KMS-11 (cell line): ENCODE measurements at regions not wholly inside any gene's neighbourhood (a gene's known extent, or its start where the extent isn't known, plus 50 kb on each side); places are given as distances from the start of the nearest gene placed in this dataset.

Experiments used
- H2AFZ ChIP-seq: fragments of 200-600 bp; sonication (generic); 2 replicates; pipeline ENCODE4 v1.6.1; 2016; ENCODE audit warnings: antibody characterized with exemption, mixed run types, low read depth
- H3K27ac ChIP-seq: fragments of 200-600 bp; sonication (generic); 2 replicates; pipeline ENCODE4 v1.6.1; 2016; ENCODE audit warnings: mild to moderate bottlenecking, mixed run types
- H3K27me3 ChIP-seq: fragments of 200-600 bp; sonication (generic); 2 replicates; pipeline ENCODE4 v1.6.1; 2017; ENCODE audit warnings: mild to moderate bottlenecking, low read depth, mixed run types, moderate library complexity; ENCODE audit not compliant: insufficient read depth
- H3K36me3 ChIP-seq: fragments of 200-600 bp; sonication (generic); 2 replicates; pipeline ENCODE4 v1.6.1; 2017; ENCODE audit warnings: mild to moderate bottlenecking, mixed run types; ENCODE audit not compliant: insufficient read depth
- H3K4me1 ChIP-seq: fragments of 200-600 bp; sonication (generic); 2 replicates; pipeline ENCODE4 v1.6.1; 2016; ENCODE audit warnings: mild to moderate bottlenecking, low read depth, mixed run types; ENCODE audit not compliant: poor library complexity, severe bottlenecking
- H3K4me2 ChIP-seq: fragments of 200-600 bp; sonication (generic); 2 replicates; pipeline ENCODE4 v1.7.0; 2016; ENCODE audit warnings: mild to moderate bottlenecking, mixed run types
- H3K4me3 ChIP-seq: fragments of 200-600 bp; sonication (generic); IDR thresholded peaks from 2 replicates; pipeline ENCODE4 v1.6.1; 2017; ENCODE audit warnings: low read depth, low read length, mixed read lengths; ENCODE audit not compliant: insufficient read depth
- H3K79me2 ChIP-seq: fragments of 200-600 bp; sonication (generic); 2 replicates; pipeline ENCODE4 v1.6.1; 2016; ENCODE audit warnings: low read depth, mixed run types; ENCODE audit not compliant: insufficient read depth
- H3K9ac ChIP-seq: fragments of 200-600 bp; sonication (generic); 2 replicates; pipeline ENCODE4 v1.6.1; 2016; ENCODE audit warnings: mild to moderate bottlenecking, mixed run types
- H4K20me1 ChIP-seq: fragments of 200-600 bp; sonication (generic); 2 replicates; pipeline ENCODE4 v1.6.1; 2016; ENCODE audit warnings: mild to moderate bottlenecking, mixed run types; ENCODE audit not compliant: insufficient read depth
- TF ChIP-seq, protein P1 (sequence below): fragments of 200-600 bp; sonication (generic); conservative IDR thresholded peaks from 2 replicates; pipeline ENCODE4 v1.6.1; 2017; ENCODE audit warnings: low read depth, mild to moderate bottlenecking, antibody characterized with exemption, low read length, moderate library complexity, mixed read lengths

DNA sequence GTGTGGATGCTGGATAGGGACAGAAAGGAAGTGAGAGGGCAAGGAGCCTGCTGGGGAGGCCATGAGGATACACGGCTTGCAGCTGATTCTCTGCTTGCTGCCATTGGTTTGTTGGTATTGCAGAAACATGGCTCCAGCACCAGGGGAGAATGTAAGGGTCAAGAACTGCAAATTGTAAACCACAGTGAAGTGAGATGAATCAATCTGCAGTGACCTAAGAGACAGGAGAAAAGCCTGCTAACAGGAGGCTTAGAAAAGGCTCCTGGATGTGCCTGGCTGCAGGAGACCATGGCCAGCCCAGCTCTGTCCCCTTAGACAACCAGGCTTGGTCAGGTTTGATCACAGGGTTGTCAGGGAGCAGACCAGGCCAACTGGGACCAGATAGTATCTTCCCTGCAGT lies 233.7 kb upstream of the CADM1 start:
- Histone ChIP-seq H3K79me2 (no peaks in the 10 kb centered on the region), H3K4me2 (no peak overlapping the region), H3K27me3 (no peaks in the 10 kb centered on the region), H2AFZ (no peak overlapping the region), H3K4me3 (no peak overlapping the region), H3K9ac (no peak overlapping the region), H3K27ac (no peak overlapping the region), H4K20me1 (no peaks in the 10 kb centered on the region), H3K36me3 (no peaks in the 10 kb centered on the region), H3K4me1 (no peaks in the 10 kb centered on the region)
- TF ChIP-seq, protein P1, sequence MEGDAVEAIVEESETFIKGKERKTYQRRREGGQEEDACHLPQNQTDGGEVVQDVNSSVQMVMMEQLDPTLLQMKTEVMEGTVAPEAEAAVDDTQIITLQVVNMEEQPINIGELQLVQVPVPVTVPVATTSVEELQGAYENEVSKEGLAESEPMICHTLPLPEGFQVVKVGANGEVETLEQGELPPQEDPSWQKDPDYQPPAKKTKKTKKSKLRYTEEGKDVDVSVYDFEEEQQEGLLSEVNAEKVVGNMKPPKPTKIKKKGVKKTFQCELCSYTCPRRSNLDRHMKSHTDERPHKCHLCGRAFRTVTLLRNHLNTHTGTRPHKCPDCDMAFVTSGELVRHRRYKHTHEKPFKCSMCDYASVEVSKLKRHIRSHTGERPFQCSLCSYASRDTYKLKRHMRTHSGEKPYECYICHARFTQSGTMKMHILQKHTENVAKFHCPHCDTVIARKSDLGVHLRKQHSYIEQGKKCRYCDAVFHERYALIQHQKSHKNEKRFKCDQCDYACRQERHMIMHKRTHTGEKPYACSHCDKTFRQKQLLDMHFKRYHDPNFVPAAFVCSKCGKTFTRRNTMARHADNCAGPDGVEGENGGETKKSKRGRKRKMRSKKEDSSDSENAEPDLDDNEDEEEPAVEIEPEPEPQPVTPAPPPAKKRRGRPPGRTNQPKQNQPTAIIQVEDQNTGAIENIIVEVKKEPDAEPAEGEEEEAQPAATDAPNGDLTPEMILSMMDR: no peak

DNA sequence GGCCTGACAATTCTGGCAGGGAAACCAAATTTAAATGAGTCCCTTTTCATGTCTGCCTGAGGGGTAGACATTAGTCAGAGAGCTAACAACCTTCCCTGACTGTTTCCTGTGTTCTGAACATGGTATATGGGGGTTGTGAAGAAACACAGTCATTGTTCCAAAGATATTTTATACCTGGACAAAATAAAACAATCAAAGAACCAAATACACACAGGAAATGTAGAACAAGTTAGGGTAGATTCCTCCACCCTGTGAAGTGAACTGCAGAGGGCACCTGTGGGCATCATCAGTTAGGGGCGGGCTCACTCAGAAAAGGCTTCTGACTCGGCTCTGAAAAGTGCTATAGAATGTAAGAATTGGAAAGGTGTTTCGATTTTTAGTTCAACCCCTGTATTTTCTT lies 231.9 kb upstream of the CADM1 start:
- Histone ChIP-seq H3K4me3 (no peak overlapping the region), H3K9ac (no peak overlapping the region), H3K79me2 (no peaks in the 10 kb centered on the region), H3K27me3 (no peaks in the 10 kb centered on the region), H4K20me1 (no peaks in the 10 kb centered on the region), H2AFZ (no peak overlapping the region), H3K27ac (no peak overlapping the region), H3K36me3 (no peaks in the 10 kb centered on the region), H3K4me2 (no peak overlapping the region), H3K4me1 (no peaks in the 10 kb centered on the region)
- TF ChIP-seq, protein P1: no peak

- Histone ChIP-seq H4K20me1 (no peaks in the 10 kb centered on the region), H3K27ac (no peak overlapping the region), H3K27me3 (no peaks in the 10 kb centered on the region), H3K4me2 (no peak overlapping the region), H3K4me3 (no peak overlapping the region), H2AFZ (no peak overlapping the region), H3K36me3 (no peaks in the 10 kb centered on the region), H3K4me1 (no peaks in the 10 kb centered on the region), H3K79me2 (no peaks in the 10 kb centered on the region), H3K9ac (no peak overlapping the region)
- TF ChIP-seq, protein P1: no peak
These were observed 220.5 kb upstream of the CADM1 start for GRCh38 chr11:115724666-115725065.

DNA sequence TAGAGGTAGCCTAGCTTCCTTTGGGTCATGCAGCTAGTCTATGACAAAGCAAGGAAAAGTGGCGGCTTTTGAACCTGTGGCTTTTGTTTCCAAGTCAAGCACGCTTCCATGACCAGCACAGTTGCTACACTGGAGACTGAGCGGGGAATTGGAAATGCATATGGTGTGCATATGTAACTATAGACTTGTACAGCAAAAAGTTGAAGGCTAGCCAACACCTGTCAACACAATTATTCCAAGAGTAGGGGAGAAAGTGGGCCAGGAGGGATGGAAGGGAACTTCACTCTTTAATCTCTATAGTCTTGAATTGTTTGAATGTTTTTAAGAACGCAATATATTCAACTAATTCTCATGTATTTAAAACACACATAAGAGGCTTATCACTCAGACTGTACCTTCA lies 218.5 kb upstream of the CADM1 start:
- Histone ChIP-seq H3K4me3 (no peak overlapping the region), H3K27me3 (no peaks in the 10 kb centered on the region), H3K4me2 (no peak overlapping the region), H3K27ac (no peak overlapping the region), H3K9ac (no peak overlapping the region), H3K4me1 (no peaks in the 10 kb centered on the region), H3K79me2 (no peaks in the 10 kb centered on the region), H4K20me1 (no peaks in the 10 kb centered on the region), H3K36me3 (no peaks in the 10 kb centered on the region), H2AFZ (no peak overlapping the region)
- TF ChIP-seq, protein P1: no peak
